ENCODE measurements at regions not wholly inside any gene's neighbourhood (a gene's known extent, or its start where the extent isn't known, plus 50 kb on each side); places are given as distances from the start of the nearest gene placed in this dataset.

DNA sequence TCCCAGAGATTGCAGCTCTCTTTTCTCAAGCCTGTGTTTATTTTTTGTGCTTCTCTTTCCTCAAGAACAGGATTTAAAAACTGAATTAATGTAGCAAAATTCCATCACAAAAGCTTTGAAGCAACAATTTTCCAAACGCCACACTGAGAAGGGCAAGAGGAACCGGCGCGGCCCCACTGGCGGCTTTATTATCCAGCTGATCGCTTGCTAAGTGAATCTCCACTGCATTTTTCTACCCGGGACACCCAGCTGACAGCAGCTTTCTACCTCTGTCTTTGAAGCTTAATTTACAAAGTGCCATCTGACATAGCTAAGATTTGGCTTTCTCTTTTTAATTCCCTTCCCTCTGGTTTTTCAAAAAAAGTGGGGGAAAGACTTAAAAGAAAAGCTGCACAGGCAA is 369.3 kb upstream of the C1orf174 start:
- Histone ChIP-seq H3K27ac (no peak overlapping the region), H3K4me1 (no peaks in the 10 kb centered on the region), H3K27me3 (peaks cover 0 to 18% (median 0%) of the 10 kb centered on the region in 9 donors), H3K4me3 (no peak overlapping the region), H3K9me3 (no peaks in the 10 kb centered on the region), H3K36me3 (no peaks in the 10 kb centered on the region)
- intact Hi-C loops (cut with DNase I) = no loop called here
- ATAC-seq (no peak), DNase-seq (no peak)
- TF ChIP-seq, protein P1, sequence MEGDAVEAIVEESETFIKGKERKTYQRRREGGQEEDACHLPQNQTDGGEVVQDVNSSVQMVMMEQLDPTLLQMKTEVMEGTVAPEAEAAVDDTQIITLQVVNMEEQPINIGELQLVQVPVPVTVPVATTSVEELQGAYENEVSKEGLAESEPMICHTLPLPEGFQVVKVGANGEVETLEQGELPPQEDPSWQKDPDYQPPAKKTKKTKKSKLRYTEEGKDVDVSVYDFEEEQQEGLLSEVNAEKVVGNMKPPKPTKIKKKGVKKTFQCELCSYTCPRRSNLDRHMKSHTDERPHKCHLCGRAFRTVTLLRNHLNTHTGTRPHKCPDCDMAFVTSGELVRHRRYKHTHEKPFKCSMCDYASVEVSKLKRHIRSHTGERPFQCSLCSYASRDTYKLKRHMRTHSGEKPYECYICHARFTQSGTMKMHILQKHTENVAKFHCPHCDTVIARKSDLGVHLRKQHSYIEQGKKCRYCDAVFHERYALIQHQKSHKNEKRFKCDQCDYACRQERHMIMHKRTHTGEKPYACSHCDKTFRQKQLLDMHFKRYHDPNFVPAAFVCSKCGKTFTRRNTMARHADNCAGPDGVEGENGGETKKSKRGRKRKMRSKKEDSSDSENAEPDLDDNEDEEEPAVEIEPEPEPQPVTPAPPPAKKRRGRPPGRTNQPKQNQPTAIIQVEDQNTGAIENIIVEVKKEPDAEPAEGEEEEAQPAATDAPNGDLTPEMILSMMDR (IDR thresholded peaks at IDR 0.05) = no peak
- TF ChIP-seq POLR2A (IDR thresholded peaks at IDR 0.05) = no peak
- WGBS, 4 donors = 68 to 73% (median 71%) methylated on average over 7 of the region's 7 CpGs

DNA sequence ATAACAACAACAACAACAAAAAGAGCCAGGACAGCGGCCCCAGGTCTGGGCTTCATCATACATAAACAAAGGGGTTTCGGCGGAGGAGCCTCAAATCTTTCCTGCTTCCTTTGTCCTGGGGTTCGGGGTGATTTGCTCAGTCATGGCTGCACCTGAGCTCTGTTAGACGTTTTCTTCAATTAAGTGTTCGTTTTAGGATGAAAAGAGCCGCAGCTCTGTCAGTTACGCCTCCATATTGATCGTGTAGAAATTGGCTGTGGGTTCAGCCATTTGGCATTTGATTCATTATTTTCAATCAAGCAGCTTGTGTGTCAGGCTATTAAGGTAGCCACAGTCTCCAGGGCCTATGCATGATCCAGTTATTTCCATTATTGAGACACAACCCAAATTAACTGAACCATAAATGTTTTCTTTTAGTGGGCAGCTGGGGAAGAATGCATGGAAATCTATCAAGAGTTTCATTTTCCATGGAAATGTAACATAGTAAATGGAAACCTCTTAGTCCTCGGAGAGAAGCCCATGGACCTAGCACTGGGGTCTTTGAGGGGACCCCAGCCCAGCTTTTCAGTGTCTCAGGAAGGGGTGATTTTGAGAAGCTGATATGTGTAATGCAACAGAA is 370.0 kb upstream of the C1orf174 start:
- Histone ChIP-seq H3K36me3 (no peaks in the 10 kb centered on the region), H3K27me3 (peaks cover 0 to 26% (median 5%) of the 10 kb centered on the region in 9 donors), H3K4me3 (no peak overlapping the region), H3K4me1 (no peaks in the 10 kb centered on the region), H3K9me3 (peaks cover 0 to 4% (median under 1%) of the 10 kb centered on the region in 12 donors), H3K27ac (no peak overlapping the region)
- 75 to 83% (median 77%) methylated on average over 10 of the region's 10 CpGs for WGBS, 4 donors
- intact Hi-C loops (cut with DNase I) = no loop called here
- ATAC-seq (no peak), DNase-seq (no peak)
- TF ChIP-seq POLR2A (IDR thresholded peaks at IDR 0.05) = no peak
- TF ChIP-seq, protein P1 (IDR thresholded peaks at IDR 0.05) = no peak

DNA sequence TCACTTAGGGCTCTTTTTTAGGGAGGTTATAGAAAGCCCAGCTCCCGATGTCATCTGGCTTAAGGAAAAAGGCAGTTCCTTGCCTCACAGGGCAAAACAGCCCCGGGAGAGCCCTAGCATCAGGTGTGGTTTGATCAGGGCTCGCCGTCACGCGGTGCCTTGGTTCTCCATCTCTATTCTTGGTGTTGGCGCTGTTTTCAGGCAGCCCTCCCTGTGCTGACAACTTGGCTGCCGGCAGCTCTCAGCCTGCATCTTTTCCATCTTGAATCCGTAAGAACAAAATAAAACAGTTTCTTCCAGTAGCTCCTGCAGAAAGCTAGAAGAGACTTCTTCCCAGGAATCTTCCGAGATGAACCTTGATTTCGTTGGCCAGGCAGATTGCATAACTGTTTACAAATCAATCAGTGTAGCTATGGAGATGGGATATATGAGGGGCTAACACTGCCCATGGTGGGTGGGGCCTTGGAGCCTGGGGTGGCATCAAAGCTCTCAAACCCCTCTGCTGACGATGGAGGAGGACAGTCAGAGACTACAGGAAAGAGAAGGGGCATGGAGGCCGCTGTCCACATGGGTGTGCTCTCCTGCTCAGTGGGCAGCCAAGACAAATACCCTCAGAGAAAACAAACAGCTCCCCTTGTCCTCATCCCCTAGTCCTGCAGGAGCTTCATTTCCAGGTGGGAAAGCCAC is 370.7 kb upstream of the C1orf174 start:
- Histone ChIP-seq H3K27me3 (peaks cover 0 to 33% (median 6%) of the 10 kb centered on the region in 9 donors), H3K27ac (no peak overlapping the region), H3K36me3 (no peaks in the 10 kb centered on the region), H3K9me3 (peaks cover 0 to 11% (median 2%) of the 10 kb centered on the region in 12 donors), H3K4me3 (no peak overlapping the region), H3K4me1 (no peaks in the 10 kb centered on the region)
- no peak for DNase-seq
- intact Hi-C loops (cut with DNase I) = no loop called here
- TF ChIP-seq, protein P1 (IDR thresholded peaks at IDR 0.05) = no peak
- TF ChIP-seq POLR2A (IDR thresholded peaks at IDR 0.05) = no peak
- 78 to 83% (median 81%) methylated on average over 13 of the region's 13 CpGs for whole genome bisulfite sequencing, 4 donors
- no peak for ATAC-seq

DNA sequence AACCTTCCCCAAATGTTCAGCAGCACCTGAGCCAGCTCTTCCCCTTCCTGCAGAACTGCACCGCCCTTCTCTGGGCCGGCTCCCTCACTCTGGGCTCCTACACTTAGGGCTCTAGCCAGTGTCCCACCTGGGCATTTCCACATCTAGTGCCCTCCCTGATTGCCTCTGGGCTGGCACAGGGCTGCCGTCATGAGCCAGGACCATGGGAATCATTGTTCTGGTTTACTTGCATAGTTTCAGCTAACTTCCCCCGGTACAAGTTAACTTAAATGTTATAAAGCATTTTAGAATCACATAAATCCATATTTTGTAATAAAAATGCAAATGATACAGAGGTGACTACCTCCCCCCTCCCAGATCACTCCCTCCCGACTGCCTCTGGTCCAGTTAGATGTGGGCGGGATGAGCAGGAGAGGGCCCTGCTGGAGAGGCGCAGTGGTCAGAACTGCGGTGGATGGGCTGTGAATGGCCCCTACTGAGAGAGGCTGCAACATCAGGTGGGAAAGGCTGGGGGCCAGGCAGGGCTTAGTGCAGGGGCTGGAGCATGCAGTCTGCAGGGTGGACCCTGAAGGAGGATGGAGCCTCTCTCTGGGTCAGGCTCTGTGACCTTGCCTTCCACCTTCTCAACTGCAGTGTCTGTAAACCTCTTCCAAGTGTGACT is 371.4 kb upstream of the C1orf174 start:
- no peak for DNase-seq
- no peaks in the 10 kb centered on the region for H3K4me1 ChIP-seq
- H3K27ac ChIP-seq = no peak overlapping the region
- intact Hi-C loops (cut with DNase I) = no loop called here
- no peaks in the 10 kb centered on the region for H3K36me3 ChIP-seq
- H3K9me3 ChIP-seq = peaks cover 0 to 13% (median 2%) of the 10 kb centered on the region in 12 donors
- peaks cover 0 to 40% (median 6%) of the 10 kb centered on the region in 9 donors for H3K27me3 ChIP-seq
- ATAC-seq = no peak
- TF ChIP-seq POLR2A (IDR thresholded peaks at IDR 0.05) = no peak
- TF ChIP-seq, protein P1 (IDR thresholded peaks at IDR 0.05) = no peak
- H3K4me3 ChIP-seq = no peak overlapping the region
- WGBS, 4 donors = 64 to 71% (median 65%) methylated on average over 8 of the region's 8 CpGs
